ENCODE measurements at regions not wholly inside any gene's neighbourhood (a gene's known extent, or its start where the extent isn't known, plus 50 kb on each side); places are given as distances from the start of the nearest gene placed in this dataset.

DNA sequence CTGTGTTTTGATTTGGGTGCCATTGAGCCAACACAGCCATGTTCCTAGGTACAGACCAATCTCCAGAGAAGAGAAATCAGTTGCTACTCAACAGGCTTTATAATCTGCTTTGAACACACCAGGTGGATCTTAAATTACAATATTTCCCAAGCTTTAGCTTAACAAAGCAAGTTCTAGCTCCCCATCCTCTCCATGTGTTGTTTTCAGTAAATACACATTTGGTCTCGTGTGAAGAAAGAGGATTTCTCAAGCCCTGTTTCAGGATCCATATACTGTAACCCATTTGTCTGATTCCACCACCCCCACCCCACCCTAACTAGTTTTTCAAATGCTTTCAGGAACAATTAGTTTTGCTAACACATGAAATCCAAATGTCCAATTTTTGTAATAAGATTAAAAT, 109.6 kb upstream of the NIPBL start:
- TF ChIP-seq CTCF (IDR thresholded peaks at IDR 0.05; ENCODE audit: insufficient read depth, low read length): no peak
- no peak for DNase-seq (ENCODE audit: low read depth)
- H3K4me3 ChIP-seq (ENCODE audit: low read depth, low read length): no peak overlapping the region

GRCh38 chr5:36768450-36768849, 108.1 kb upstream of the NIPBL start:
- H3K4me3 ChIP-seq (ENCODE audit: low read depth, low read length): no peak overlapping the region
- no peak for DNase-seq (ENCODE audit: low read depth)
- TF ChIP-seq CTCF (IDR thresholded peaks at IDR 0.05; ENCODE audit: insufficient read depth, low read length): no peak

- no peak overlapping the region for H3K4me3 ChIP-seq (ENCODE audit: low read depth, low read length)
- TF ChIP-seq CTCF (IDR thresholded peaks at IDR 0.05; ENCODE audit: insufficient read depth, low read length): no peak
- no peak for DNase-seq (ENCODE audit: low read depth)
These were observed 107.3 kb upstream of the NIPBL start for GRCh38 chr5:36769129-36769770.

- no peak for DNase-seq (ENCODE audit: low read depth)
- no peak overlapping the region for H3K4me3 ChIP-seq (ENCODE audit: low read depth, low read length)
- TF ChIP-seq CTCF (IDR thresholded peaks at IDR 0.05; ENCODE audit: insufficient read depth, low read length): no peak
These were observed 106.4 kb upstream of the NIPBL start for GRCh38 chr5:36770125-36770524.

GRCh38 chr5:36772276-36773140, 104.1 kb upstream of the NIPBL start:
- H3K4me3 ChIP-seq (ENCODE audit: low read depth, low read length): no peak overlapping the region
- TF ChIP-seq CTCF (IDR thresholded peaks at IDR 0.05; ENCODE audit: insufficient read depth, low read length): no peak
- DNase-seq (ENCODE audit: low read depth): no peak

- TF ChIP-seq CTCF (IDR thresholded peaks at IDR 0.05; ENCODE audit: insufficient read depth, low read length): peak; percentile 48
- peak; percentile 31 for DNase-seq (ENCODE audit: low read depth)
- no peak overlapping the region for H3K4me3 ChIP-seq (ENCODE audit: low read depth, low read length)
These were observed 99.3 kb upstream of the NIPBL start for GRCh38 chr5:36777105-36777757.

All from fibroblast of the aortic adventitia (primary cell).